ENCODE measurements at regions not wholly inside any gene's neighbourhood (a gene's known extent, or its start where the extent isn't known, plus 50 kb on each side); places are given as distances from the start of the nearest gene placed in this dataset.

- TF ChIP-seq, protein P1, sequence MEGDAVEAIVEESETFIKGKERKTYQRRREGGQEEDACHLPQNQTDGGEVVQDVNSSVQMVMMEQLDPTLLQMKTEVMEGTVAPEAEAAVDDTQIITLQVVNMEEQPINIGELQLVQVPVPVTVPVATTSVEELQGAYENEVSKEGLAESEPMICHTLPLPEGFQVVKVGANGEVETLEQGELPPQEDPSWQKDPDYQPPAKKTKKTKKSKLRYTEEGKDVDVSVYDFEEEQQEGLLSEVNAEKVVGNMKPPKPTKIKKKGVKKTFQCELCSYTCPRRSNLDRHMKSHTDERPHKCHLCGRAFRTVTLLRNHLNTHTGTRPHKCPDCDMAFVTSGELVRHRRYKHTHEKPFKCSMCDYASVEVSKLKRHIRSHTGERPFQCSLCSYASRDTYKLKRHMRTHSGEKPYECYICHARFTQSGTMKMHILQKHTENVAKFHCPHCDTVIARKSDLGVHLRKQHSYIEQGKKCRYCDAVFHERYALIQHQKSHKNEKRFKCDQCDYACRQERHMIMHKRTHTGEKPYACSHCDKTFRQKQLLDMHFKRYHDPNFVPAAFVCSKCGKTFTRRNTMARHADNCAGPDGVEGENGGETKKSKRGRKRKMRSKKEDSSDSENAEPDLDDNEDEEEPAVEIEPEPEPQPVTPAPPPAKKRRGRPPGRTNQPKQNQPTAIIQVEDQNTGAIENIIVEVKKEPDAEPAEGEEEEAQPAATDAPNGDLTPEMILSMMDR (IDR thresholded peaks at IDR 0.05; ENCODE audit: insufficient read depth, low read length, poor library complexity, severe bottlenecking): peak; percentile 44
- no peak for TF ChIP-seq EZH2phosphoT487 (conservative IDR thresholded peaks at IDR 0.05; ENCODE audit: low read length)
These were observed 1952.6 kb downstream of the MAT2B start for GRCh38 chr5:165457859-165458481.

Measured in SU-DHL-6 (cell line).